CD4-positive, alpha-beta T cell treated with Interleukin-15 for 1 hour (primary cell): ENCODE measurements at regions not wholly inside any gene's neighbourhood (a gene's known extent, or its start where the extent isn't known, plus 50 kb on each side); places are given as distances from the start of the nearest gene placed in this dataset.

ENCODE experiments used
- DNase-seq: peaks from one replicate; pipeline ENCODE4 v3.0.0-alpha.2; 2020

GRCh38 chr2:14313341-14313740 is 319.2 kb upstream of the LRATD1 start:
- DNase-seq, result no peak

DNA sequence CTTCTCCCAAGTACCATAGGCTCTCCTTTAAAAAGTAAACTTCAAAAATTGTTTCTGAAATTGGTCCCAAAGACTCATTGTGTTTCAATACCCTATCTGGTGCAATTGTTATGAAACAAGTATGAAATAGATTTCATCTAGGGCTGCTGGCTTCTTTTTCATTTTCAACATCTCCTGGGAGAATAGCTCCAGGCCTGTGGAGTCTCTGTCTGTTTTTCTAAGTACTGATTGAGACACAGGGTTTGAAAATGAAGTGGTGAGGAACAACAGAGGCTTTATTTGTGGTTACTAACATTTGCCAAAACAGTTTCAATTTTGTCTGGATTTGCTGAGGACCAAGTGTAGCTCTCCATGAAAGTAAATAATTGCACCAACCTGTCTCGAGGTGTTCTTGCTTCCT is 315.9 kb upstream of the LRATD1 start:
- DNase-seq, result no peak

GRCh38 chr2:14321357-14321756 is 311.2 kb upstream of the LRATD1 start:
- DNase-seq, result no peak

GRCh38 chr2:14322306-14322705 is 310.2 kb upstream of the LRATD1 start:
- no peak for DNase-seq

DNA sequence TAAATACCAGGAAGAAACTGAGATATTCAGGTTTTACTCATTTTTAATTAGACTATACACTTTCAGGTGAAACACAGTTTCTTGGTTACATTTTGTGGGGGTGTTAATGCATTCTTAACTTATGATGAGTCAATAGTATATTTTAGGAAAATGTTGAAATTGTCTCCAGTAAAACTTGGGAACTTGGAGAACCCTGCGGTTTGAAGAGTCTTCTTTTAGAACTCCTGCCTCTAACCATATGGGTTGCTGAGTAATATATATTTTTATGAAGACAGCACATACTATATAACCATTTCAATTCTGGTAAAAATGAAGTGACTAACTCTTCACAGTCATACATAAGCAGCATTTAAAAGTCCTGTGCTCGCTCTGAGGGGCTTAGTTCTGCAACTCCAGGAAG is 308.2 kb upstream of the LRATD1 start:
- DNase-seq, result no peak

DNA sequence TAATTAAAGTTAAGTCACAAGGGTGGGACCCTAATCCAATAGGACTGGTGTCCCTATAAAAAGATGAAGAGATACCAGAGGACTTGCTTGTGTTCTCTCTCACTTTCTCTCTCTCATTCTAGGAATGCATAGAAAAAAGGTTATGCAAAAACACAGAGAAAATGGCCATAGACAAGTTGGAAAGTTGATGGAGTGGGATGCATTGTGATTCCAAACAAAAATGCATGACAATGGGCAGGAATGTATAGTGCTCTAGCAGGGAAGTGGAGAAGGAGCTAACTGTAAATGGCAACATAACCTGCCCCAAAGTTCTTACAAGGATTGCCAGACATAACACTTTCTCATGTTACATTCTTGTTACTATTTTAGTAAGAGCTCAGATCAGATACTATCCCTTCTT is 301.6 kb upstream of the LRATD1 start:
- no peak for DNase-seq

DNA sequence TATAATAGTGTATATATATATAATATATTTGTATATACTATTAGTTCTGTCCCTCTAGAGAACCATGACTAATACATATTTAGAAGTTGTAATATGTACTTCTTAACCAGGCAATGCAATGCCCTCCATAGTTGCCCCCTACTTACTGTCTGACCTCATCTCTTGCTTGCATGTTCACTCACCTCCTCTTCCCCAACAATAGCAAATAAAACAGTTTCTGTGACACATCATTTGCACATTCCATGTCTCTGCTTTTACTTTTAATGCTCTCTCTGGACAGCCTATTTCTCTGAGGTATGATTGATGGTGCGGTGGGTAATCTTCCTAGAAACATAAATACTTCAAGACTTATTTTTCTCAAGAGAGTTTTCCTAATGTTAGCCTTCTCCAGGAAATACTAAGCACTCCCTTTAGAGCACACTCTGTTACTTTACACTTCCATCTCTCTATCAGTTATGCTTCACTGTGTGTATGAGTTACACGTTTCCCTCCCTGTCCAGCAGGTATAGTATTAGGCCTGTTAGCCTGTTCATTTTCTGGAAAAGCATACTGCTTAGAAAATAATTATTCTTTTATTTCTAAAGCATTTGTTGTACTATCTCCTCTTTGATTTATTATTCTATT is 295.6 kb upstream of the LRATD1 start:
- DNase-seq, result no peak

- no peak for DNase-seq
Measured at GRCh38 chr2:14340703-14341102, 291.8 kb upstream of the LRATD1 start.

DNA sequence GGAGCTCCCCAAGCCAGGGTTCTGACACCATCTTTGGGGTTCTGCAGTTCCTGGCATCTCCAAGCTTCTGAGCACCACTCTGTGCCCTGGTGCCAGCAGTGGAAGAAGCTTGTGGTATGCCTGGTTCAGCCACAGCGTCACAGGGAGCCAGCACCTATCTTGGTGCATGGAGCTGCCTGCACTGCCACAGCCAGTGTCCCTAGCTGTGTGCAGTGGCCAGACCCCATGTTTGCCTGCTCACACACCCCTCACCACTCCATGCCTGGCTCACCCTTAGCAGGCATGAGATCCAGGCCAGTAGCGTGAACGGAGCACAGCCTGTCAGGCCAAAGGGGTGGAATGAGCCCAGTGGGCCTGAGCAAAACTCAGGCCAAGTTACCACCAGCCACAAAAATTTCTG is 290.2 kb upstream of the LRATD1 start:
- DNase-seq, result no peak

GRCh38 chr2:14344355-14344754 is 288.2 kb upstream of the LRATD1 start:
- DNase-seq, result no peak

DNA sequence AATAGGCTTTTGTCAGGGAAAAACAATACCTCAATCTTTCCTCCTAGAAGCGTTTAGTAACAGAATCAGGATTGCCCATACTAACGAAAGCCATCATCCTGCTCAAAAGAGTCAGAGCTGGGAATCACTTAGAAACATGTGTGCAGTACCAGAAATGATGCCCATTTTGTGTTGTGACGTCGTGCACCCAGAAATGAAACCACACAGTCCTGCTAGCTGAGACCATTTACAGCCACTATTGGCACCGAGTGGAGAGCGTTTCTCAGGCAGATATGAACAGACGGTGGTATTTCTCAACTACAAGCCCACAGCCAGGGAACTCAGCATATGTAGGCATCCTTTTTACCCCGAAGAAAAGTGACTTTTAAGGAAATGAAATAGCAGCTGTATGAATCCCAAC is 284.3 kb upstream of the LRATD1 start:
- no peak for DNase-seq

GRCh38 chr2:14350856-14351255 is 281.7 kb upstream of the LRATD1 start:
- no peak for DNase-seq

DNA sequence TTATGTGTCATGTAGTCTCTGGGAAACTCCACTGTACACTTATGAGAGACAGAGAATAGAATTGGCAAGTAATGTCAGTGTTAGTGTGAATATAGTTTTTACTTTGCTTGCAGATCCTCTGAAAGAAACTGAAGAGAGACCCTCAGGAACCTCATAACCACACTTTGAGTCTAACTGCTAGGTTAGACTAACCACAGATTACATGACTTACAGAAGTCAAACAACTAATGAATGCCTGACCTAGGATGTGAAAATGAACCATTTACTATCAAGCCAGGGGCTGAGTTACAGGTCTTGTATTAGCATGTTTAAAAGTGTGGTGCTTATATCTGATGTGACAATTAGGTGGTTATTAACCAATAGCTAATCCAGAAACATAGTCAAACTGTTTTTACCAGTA is 280.4 kb upstream of the LRATD1 start:
- no peak for DNase-seq

DNA sequence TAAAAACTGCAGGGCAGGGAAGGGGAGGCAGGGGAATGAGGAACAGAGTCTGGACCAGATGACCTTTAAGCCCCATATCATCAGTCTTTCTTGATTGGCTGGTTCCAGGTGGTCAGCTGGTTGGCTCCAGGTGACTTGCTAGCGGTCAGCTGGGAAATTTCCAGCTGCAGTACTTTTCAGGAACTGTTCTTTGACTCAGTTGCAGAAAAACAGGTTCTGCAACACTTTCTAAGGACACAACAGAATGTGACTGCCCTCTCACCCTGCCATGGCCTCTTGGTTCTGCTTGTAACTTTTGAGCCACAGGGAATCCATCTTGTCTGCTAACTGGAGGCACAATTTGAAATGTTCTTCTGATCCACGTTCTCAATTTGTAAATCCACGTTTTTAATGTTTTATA is 278.3 kb upstream of the LRATD1 start:
- no peak for DNase-seq

- no peak for DNase-seq
Measured at GRCh38 chr2:14355102-14355501, 277.4 kb upstream of the LRATD1 start.

DNA sequence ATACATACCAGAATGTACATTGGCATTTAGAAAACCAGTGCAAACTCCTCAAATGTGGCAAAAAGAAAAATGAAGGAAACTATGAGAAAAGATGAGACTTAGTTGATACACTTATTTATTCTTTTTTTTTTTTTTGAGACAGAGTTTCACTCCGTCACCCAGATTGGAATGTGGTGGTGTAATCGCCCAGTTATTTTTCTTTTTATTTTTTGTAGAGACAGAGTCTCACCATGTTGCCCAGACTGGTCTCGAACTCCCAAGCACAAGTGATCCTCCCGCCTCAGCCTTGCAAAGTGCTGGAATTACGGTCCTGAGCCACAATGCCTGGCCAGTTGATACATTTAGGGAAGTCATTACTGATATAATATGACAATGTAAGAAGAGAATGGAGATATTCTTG is 274.2 kb upstream of the LRATD1 start:
- DNase-seq, result no peak

GRCh38 chr2:14358774-14359173 is 273.7 kb upstream of the LRATD1 start:
- DNase-seq, result no peak

DNA sequence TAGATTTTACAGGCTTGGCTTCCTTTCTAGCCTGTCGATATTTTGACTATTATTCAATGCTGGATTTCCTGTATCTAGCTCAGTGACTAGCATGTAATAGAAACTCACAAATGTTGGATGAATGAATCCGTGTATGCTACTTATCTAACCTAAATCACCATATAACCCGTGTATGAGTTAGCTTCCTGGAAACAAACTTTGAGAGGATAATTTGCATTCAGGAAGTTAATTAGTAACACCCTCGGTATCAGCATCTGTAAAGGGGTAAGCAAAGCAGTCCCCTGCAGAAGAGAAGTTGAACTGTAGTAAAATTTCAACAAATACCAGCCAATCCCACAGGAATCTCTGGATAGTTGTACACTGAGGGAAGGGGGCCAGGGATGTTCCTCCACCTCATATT is 269.4 kb upstream of the LRATD1 start:
- DNase-seq, result no peak

DNA sequence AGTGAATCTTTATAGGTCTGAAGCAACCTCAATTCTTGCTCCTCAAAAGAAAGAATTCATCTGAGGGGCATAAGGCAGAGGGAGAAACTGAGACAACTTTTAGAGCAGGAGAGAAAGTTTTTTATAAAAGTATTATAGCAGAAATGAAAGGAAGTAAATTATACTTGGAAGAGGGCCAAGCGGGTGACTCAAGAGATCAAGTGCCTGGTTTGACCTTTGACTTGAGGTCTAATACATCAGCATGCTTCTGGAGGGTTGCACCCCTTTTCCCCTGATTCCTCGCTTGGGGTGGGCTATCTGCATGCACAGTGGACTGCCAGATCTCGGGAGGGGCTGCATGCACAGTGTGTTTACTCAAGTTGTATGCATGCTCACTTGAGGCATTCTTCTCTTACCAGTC is 268.5 kb upstream of the LRATD1 start:
- DNase-seq, result no peak

GRCh38 chr2:14364471-14364870 is 268.0 kb upstream of the LRATD1 start:
- no peak for DNase-seq

DNA sequence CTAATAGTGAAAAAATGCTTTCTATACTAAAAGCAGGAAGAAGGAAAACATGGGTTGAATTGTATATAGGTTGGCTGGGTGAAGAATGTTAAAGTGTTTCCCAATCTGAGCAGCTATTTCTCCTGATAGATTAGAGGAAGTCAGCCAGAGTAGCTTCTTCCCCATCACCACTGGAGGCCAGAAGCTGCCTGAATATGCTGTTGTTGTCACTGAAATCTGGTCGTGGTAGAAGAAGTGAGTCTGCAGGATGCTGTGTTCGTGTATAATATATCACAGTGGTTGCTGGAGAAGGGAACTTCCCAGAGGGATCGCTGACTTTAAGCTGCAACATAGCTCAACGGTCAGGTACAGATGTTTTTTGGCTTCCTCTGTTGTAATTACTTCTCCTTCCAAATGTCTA is 247.5 kb upstream of the LRATD1 start:
- no peak for DNase-seq

- DNase-seq, result no peak
Measured at GRCh38 chr2:14387332-14387731, 245.2 kb upstream of the LRATD1 start.

DNA sequence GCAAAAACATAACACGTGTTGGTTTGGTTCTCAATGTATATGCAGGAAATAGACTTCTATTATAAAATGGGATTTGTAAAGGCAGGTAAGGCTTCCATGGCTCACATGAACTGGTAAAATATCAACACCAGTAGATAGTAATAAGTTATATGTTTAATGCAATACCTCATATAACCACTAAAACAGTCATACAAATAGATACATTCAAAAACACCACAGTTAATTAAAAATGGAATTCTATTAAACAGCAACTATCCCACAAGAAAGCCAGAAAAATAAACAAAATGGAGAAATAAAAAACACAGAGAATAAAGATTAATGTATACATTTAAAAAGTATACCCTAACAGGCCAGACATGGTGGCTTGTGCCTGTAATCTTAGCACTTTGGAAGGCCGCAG is 243.8 kb upstream of the LRATD1 start:
- no peak for DNase-seq

DNA sequence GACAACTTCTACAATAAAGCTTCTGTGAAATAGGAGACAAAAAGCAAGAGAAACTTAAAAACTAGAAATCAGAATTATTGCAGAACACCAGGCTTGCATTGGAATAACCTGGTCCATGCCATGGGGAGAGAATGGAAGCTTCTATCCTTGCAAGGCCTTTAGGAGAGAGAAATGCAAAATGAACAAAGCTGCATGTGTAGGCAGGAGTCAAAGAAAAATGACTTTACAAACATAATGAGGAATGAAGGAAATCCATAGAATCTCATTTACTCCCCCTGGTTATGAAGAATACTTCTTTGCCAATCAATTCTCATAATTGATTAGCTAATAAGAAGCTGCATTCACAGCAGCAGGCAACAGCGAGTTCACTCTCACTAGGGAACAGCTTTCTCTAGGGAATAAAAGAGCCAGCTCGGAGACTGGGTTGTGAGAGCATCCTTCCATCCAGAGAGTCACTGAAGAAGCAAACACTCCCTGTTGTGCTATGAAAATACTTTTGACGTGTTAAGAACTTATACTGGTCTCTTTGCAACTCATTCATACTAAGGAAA is 235.9 kb upstream of the LRATD1 start:
- DNase-seq, result no peak

- no peak for DNase-seq
Measured at GRCh38 chr2:14398641-14399040, 233.9 kb upstream of the LRATD1 start.

GRCh38 chr2:14401873-14402272 is 230.6 kb upstream of the LRATD1 start:
- DNase-seq, result no peak
